WTC11 (cell line): ENCODE measurements at regions not wholly inside any gene's neighbourhood (a gene's known extent, or its start where the extent isn't known, plus 50 kb on each side); places are given as distances from the start of the nearest gene placed in this dataset.
A peak's percentile ranks its signal among the peaks of the same experiment; 100 is the strongest.

Experiments used
- ATAC-seq: fragments of 200-7000 bp; cut with Tn5 transposase; 2 replicates; pipeline ENCODE4 v1.10.0; 2021; ENCODE audit warnings: mild to moderate bottlenecking, moderate library complexity
- CTCF ChIA-PET: fragments of 300-600 bp; sonication (Branson Sonifier 250); formaldehyde crosslinking; loops from one replicate; lab custom pipeline; 2021; ENCODE audit warnings: antibody characterized with exemption; lab: Charles Lee
- POLR2A ChIA-PET: fragments of 350-600 bp; sonication (Branson Sonifier 250); formaldehyde crosslinking; loops from one replicate; lab custom pipeline; 2021; ENCODE audit warnings: antibody characterized with exemption; lab: Charles Lee
- DNase-seq: peaks from one replicate; pipeline ENCODE4 v3.0.0; 2021; ENCODE audit warnings: low spot score
- H3K27ac Mint-ChIP-seq: 2 replicates; pipeline ENCODE4 v1.8.0; 2021; ENCODE audit warnings: mixed read lengths
- H3K27me3 Mint-ChIP-seq: 2 replicates; pipeline ENCODE4 v1.8.0; 2021; ENCODE audit warnings: low read depth, mild to moderate bottlenecking, moderate library complexity, mixed read lengths
- H3K36me3 Mint-ChIP-seq: 2 replicates; pipeline ENCODE4 v1.8.0; 2021; ENCODE audit warnings: mixed read lengths
- H3K4me1 Mint-ChIP-seq: 2 replicates; pipeline ENCODE4 v1.8.0; 2022; ENCODE audit warnings: mixed read lengths
- H3K4me3 Mint-ChIP-seq: 2 replicates; pipeline ENCODE4 v1.8.0; 2021; ENCODE audit warnings: mild to moderate bottlenecking, moderate library complexity, mixed read lengths
- H3K9me3 Mint-ChIP-seq: 2 replicates; pipeline ENCODE4 v1.8.0; 2021; ENCODE audit warnings: mixed read lengths
- ATF1 ChIP-seq: sonication (generic); formaldehyde crosslinking; IDR thresholded peaks from 2 replicates; pipeline ENCODE4 v1.8.1; 2023; ENCODE audit warnings: mild to moderate bottlenecking, moderate library complexity, missing genetic modification reagents
- FOXJ3 ChIP-seq: sonication (generic); formaldehyde crosslinking; IDR thresholded peaks from 2 replicates; pipeline ENCODE4 v1.9.0; 2021; ENCODE audit warnings: missing genetic modification reagents, mild to moderate bottlenecking, borderline replicate concordance
- FOXK1 ChIP-seq: sonication (generic); formaldehyde crosslinking; IDR thresholded peaks from 2 replicates; pipeline ENCODE4 v1.8.0; 2022; ENCODE audit warnings: mild to moderate bottlenecking, moderate library complexity, missing genetic modification reagents
- FOXP4 ChIP-seq: sonication (generic); formaldehyde crosslinking; IDR thresholded peaks from 2 replicates; pipeline ENCODE4 v1.8.0; 2022; ENCODE audit warnings: mild to moderate bottlenecking, missing genetic modification reagents
- GABPB1 ChIP-seq: sonication (generic); formaldehyde crosslinking; IDR thresholded peaks from 2 replicates; pipeline ENCODE4 v1.8.1; 2023; ENCODE audit warnings: mild to moderate bottlenecking, missing genetic modification reagents
- GRHL2 ChIP-seq: fragments of 250-450 bp; sonication (Bioruptor Pico); IDR thresholded peaks from 2 replicates; pipeline ENCODE4 v1.8.0; 2022; ENCODE audit warnings: mild to moderate bottlenecking, moderate library complexity; ENCODE audit not compliant: insufficient replicate concordance, severe bottlenecking
- GTF2I ChIP-seq: fragments of 250-450 bp; sonication (Bioruptor Pico); conservative IDR thresholded peaks from 2 replicates; pipeline ENCODE4 v1.4.0; 2021; ENCODE audit warnings: mild to moderate bottlenecking
- HMGA2 ChIP-seq: fragments of 250-450 bp; sonication (Bioruptor Pico); IDR thresholded peaks from 2 replicates; pipeline ENCODE4 v1.4.0; 2021; ENCODE audit warnings: mild to moderate bottlenecking, moderate library complexity
- HMGXB4 ChIP-seq: sonication (generic); formaldehyde crosslinking; IDR thresholded peaks from 2 replicates; pipeline ENCODE4 v1.8.1; 2023; ENCODE audit warnings: mild to moderate bottlenecking, moderate library complexity, missing genetic modification reagents
- MYBL2 ChIP-seq: sonication (generic); formaldehyde crosslinking; IDR thresholded peaks from 2 replicates; pipeline ENCODE4 v1.8.1; 2023; ENCODE audit warnings: mild to moderate bottlenecking, moderate library complexity, missing genetic modification reagents
- NFE2L1 ChIP-seq: sonication (generic); formaldehyde crosslinking; IDR thresholded peaks from 2 replicates; pipeline ENCODE4 v1.8.1; 2023; ENCODE audit warnings: missing genetic modification reagents
- PRRX2 ChIP-seq: fragments of 250-450 bp; sonication (Bioruptor Pico); IDR thresholded peaks from 2 replicates; pipeline ENCODE4 v1.8.0; 2021; ENCODE audit warnings: mild to moderate bottlenecking
- RORB ChIP-seq: fragments of 250-450 bp; sonication (Bioruptor Pico); IDR thresholded peaks from 2 replicates; pipeline ENCODE4 v1.9.0; 2021; ENCODE audit warnings: mild to moderate bottlenecking
- TCF7 ChIP-seq: sonication (generic); formaldehyde crosslinking; IDR thresholded peaks from 2 replicates; pipeline ENCODE4 v1.8.0; 2022; ENCODE audit warnings: mild to moderate bottlenecking, low read depth, missing genetic modification reagents, moderate library complexity
- ZBTB21 ChIP-seq: sonication (generic); formaldehyde crosslinking; IDR thresholded peaks from 2 replicates; pipeline ENCODE4 v1.8.1; 2023; ENCODE audit warnings: mild to moderate bottlenecking, missing genetic modification reagents, borderline replicate concordance
- ZMAT4 ChIP-seq: fragments of 250-450 bp; sonication (Bioruptor Pico); IDR thresholded peaks from 2 replicates; pipeline ENCODE4 v1.9.0; 2021; ENCODE audit warnings: mild to moderate bottlenecking
- ZNF219 ChIP-seq: sonication (generic); formaldehyde crosslinking; IDR thresholded peaks from 2 replicates; pipeline ENCODE4 v1.8.0; 2023; ENCODE audit warnings: missing genetic modification reagents, mild to moderate bottlenecking, borderline replicate concordance
- ZNF232 ChIP-seq: sonication (generic); formaldehyde crosslinking; IDR thresholded peaks from 2 replicates; pipeline ENCODE4 v1.8.0; 2022; ENCODE audit warnings: mild to moderate bottlenecking, missing genetic modification reagents
- ZNF317 ChIP-seq: sonication (generic); formaldehyde crosslinking; IDR thresholded peaks from 2 replicates; pipeline ENCODE4 v1.8.1; 2023; ENCODE audit warnings: low read depth, mild to moderate bottlenecking, moderate library complexity, missing genetic modification reagents, borderline replicate concordance
- ZNF416 ChIP-seq: fragments of 250-450 bp; sonication (Bioruptor Pico); IDR thresholded peaks from 2 replicates; pipeline ENCODE4 v1.9.0; 2021; ENCODE audit warnings: mild to moderate bottlenecking, inconsistent platforms
- ZNF532 ChIP-seq: fragments of 250-450 bp; sonication (Bioruptor Pico); IDR thresholded peaks from 2 replicates; pipeline ENCODE4 v1.9.0; 2021; ENCODE audit warnings: mild to moderate bottlenecking, borderline replicate concordance
- TF ChIP-seq, protein P1 (sequence below): sonication (generic); formaldehyde crosslinking; IDR thresholded peaks from 2 replicates; pipeline ENCODE4 v1.8.0; 2022; ENCODE audit warnings: mild to moderate bottlenecking, missing genetic modification reagents
- TF ChIP-seq, protein P2 (sequence below): sonication (generic); formaldehyde crosslinking; IDR thresholded peaks from 2 replicates; pipeline ENCODE4 v1.8.0; 2022; ENCODE audit warnings: mild to moderate bottlenecking, missing genetic modification reagents
- TF ChIP-seq, protein P3 (sequence below): sonication (generic); formaldehyde crosslinking; IDR thresholded peaks from 2 replicates; pipeline ENCODE4 v1.8.1; 2022; ENCODE audit warnings: low read depth, missing genetic modification reagents, borderline replicate concordance

GRCh38 chr3:13224967-13225366 is 151.7 kb upstream of the IQSEC1 start:
- ChIA-PET POLR2A (no interaction called here), CTCF (interaction anchor here (0.9 to 1.7 kb wide), 2 partner anchors 24 to 133 kb away, joined by 4 to 6 read pairs; no protein-coding TSS in a partner anchor)
- ATAC-seq = no peak
- Mint-ChIP-seq H3K36me3 (no peaks in the 10 kb centered on the region), H3K27ac (no peak overlapping the region), H3K27me3 (no peaks in the 10 kb centered on the region), H3K4me3 (no peak overlapping the region), H3K4me1 (peaks cover 14% of the 10 kb centered on the region; the same call in 1 of the 2 replicates), H3K9me3 (no peaks in the 10 kb centered on the region)
- TF ChIP-seq NFE2L1 (CRISPR knock-in tag) (no peak), MYBL2 (CRISPR knock-in tag) (no peak), ZNF219 (CRISPR knock-in tag) (no peak), HMGXB4 (no peak), ZBTB21 (no peak), TCF7 (CRISPR knock-in tag) (no peak), FOXK1 (no peak), GABPB1 (CRISPR knock-in tag) (no peak)
- TF ChIP-seq, protein P1, sequence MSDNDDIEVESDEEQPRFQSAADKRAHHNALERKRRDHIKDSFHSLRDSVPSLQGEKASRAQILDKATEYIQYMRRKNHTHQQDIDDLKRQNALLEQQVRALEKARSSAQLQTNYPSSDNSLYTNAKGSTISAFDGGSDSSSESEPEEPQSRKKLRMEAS = no peak
- DNase-seq = no peak

- no peaks in the 10 kb centered on the region for H3K36me3 Mint-ChIP-seq
- no peak overlapping the region for H3K4me3 Mint-ChIP-seq
- ChIA-PET CTCF (interaction anchor here (1.2 to 1.7 kb wide), 2 partner anchors 23 to 132 kb away, joined by 5 to 6 read pairs; no protein-coding TSS in a partner anchor), POLR2A (no interaction called here)
- peak overlapping the region; percentile 87 for H3K27ac Mint-ChIP-seq
- H3K9me3 Mint-ChIP-seq = no peaks in the 10 kb centered on the region
- peaks cover 9% of the 10 kb centered on the region; the same call in 1 of the 2 replicates for H3K4me1 Mint-ChIP-seq
- DNase-seq (no peak), ATAC-seq (no peak)
- no peaks in the 10 kb centered on the region for H3K27me3 Mint-ChIP-seq
- TF ChIP-seq ZNF532 (CRISPR knock-in tag) (no peak), PRRX2 (CRISPR knock-in tag) (no peak), ZNF416 (CRISPR knock-in tag) (no peak), FOXJ3 (CRISPR knock-in tag) (no peak), HMGA2 (CRISPR knock-in tag) (no peak), RORB (CRISPR knock-in tag) (no peak), GTF2I (no peak), FOXP4 (CRISPR knock-in tag) (no peak), ATF1 (no peak), ZNF232 (CRISPR knock-in tag) (no peak), GRHL2 (CRISPR knock-in tag) (no peak), ZNF317 (CRISPR knock-in tag) (no peak), ZMAT4 (no peak)
- TF ChIP-seq, protein P2, sequence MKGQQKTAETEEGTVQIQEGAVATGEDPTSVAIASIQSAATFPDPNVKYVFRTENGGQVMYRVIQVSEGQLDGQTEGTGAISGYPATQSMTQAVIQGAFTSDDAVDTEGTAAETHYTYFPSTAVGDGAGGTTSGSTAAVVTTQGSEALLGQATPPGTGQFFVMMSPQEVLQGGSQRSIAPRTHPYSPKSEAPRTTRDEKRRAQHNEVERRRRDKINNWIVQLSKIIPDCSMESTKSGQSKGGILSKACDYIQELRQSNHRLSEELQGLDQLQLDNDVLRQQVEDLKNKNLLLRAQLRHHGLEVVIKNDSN = no peak
- TF ChIP-seq, protein P3, sequence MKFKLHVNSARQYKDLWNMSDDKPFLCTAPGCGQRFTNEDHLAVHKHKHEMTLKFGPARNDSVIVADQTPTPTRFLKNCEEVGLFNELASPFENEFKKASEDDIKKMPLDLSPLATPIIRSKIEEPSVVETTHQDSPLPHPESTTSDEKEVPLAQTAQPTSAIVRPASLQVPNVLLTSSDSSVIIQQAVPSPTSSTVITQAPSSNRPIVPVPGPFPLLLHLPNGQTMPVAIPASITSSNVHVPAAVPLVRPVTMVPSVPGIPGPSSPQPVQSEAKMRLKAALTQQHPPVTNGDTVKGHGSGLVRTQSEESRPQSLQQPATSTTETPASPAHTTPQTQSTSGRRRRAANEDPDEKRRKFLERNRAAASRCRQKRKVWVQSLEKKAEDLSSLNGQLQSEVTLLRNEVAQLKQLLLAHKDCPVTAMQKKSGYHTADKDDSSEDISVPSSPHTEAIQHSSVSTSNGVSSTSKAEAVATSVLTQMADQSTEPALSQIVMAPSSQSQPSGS (CRISPR knock-in tag) = no peak
Measured at GRCh38 chr3:13223574-13224237, 150.5 kb upstream of the IQSEC1 start.
